ENCODE measurements at regions not wholly inside any gene's neighbourhood (a gene's known extent, or its start where the extent isn't known, plus 50 kb on each side); places are given as distances from the start of the nearest gene placed in this dataset.

- intact Hi-C loops (cut with micrococcal nuclease) = no loop called here
Measured at GRCh38 chr10:113986316-113986715, 57.4 kb upstream of the ADRB1 start.

More at GRCh38 chr10:113986316-113986715, 57.4 kb upstream of the ADRB1 start:
- RAD21 ChIA-PET (ENCODE audit: low non-redundant PET in 1 of 2, low total read pairs in 2 of 2, uncharacterized antibody in 2 of 2, unreplicated experiment in 2 of 2) = no interaction called here
- Histone ChIP-seq H2AFZ (ENCODE audit: low read depth, low read length, poor library complexity, severe bottlenecking) (no peak overlapping the region), H3K4me2 (ENCODE audit: low read length) (no peak overlapping the region), H3K79me2 (ENCODE audit: insufficient read depth, low read length) (no peaks in the 10 kb centered on the region), H4K20me1 (ENCODE audit: insufficient read depth) (no peaks in the 10 kb centered on the region), H3K9me2 (ENCODE audit: insufficient read depth) (no peaks in the 10 kb centered on the region), H3K27ac (ENCODE audit: low read depth, low read length) (no peak overlapping the region), H3K9me3 (ENCODE audit: control insufficient read depth in 1 of 2, insufficient read depth in 1 of 2, low read depth in 1 of 2, low read length in 2 of 2) (no peaks in the 10 kb centered on the region), H3K36me3 (ENCODE audit: control insufficient read depth in 1 of 2, insufficient read depth in 2 of 2, low read length in 2 of 2) (no peaks in the 10 kb centered on the region), H3K27me3 (ENCODE audit: insufficient read depth, low read length) (no peaks in the 10 kb centered on the region), H3K4me3 (replicated peaks in 1 of 2; ENCODE audit: low read depth in 1 of 2, low read length in 2 of 2) (no peak overlapping the region), H3K4me1 (ENCODE audit: control insufficient read depth in 1 of 2, insufficient read depth in 2 of 2, low read length in 2 of 2) (peaks cover 10 to 26% of the 10 kb centered on the region in 2 experiments; a peak in 3 of 4 replicates), H3K9ac (ENCODE audit: low read length) (no peak overlapping the region)
- ATAC-seq (no peak), DNase-seq (ENCODE audit: low read depth, low spot score) (no peak)
- POLR2A ChIA-PET = no interaction called here
- CTCF ChIA-PET = interaction anchor here (1.2 kb wide), 1 partner anchor 16 kb away, joined by 3 read pairs; no protein-coding TSS in a partner anchor
- no TSS peak for BruUV-seq (replicated peaks)
- TF ChIP-seq POLR2AphosphoS5 (IDR thresholded peaks at IDR 0.05; ENCODE audit: low read depth, low read length) (no peak), MAX (IDR thresholded peaks at IDR 0.05) (no peak), YY1 (IDR thresholded peaks at IDR 0.05; ENCODE audit: extremely low read depth, insufficient replicate concordance, low read depth, low read length) (no peak), TCF7L2 (IDR thresholded peaks at IDR 0.05; ENCODE audit: borderline replicate concordance, extremely low read depth, insufficient read depth, insufficient read length) (no peak), CEBPB (IDR thresholded peaks at IDR 0.05; ENCODE audit: low read depth) (no peak), CTCF (IDR thresholded peaks at IDR 0.05 in 2 of 3, conservative IDR thresholded peaks at IDR 0.05 in 1 of 3; ENCODE audit: borderline replicate concordance in 1 of 3, insufficient read depth in 1 of 3, low read depth in 2 of 3, low read length in 2 of 3) (no peak), EGR1 (IDR thresholded peaks at IDR 0.05; ENCODE audit: low read depth) (no peak), FOSL1 (IDR thresholded peaks at IDR 0.05; ENCODE audit: low read depth) (no peak), ZNF274 (IDR thresholded peaks at IDR 0.05; ENCODE audit: low read depth, low read length) (no peak), ATF3 (IDR thresholded peaks at IDR 0.05) (no peak), EZH2phosphoT487 (IDR thresholded peaks at IDR 0.05; ENCODE audit: borderline replicate concordance) (no peak), ZBTB33 (IDR thresholded peaks at IDR 0.05; ENCODE audit: extremely low read depth, insufficient replicate concordance, low read length) (no peak), SRF (IDR thresholded peaks at IDR 0.05; ENCODE audit: low read depth) (no peak), POLR2A (IDR thresholded peaks at IDR 0.05; ENCODE audit: borderline replicate concordance, extremely low read depth, insufficient read depth, insufficient read length) (no peak)
